GM21447 (cell line): ENCODE measurements at regions not wholly inside any gene's neighbourhood (a gene's known extent, or its start where the extent isn't known, plus 50 kb on each side); places are given as distances from the start of the nearest gene placed in this dataset.

Source experiments
- ATAC-seq: cut with Tn5 transposase; IDR thresholded peaks from one replicate; pipeline ENCODE4 v1.9.1; 2021; ENCODE audit not compliant: unreplicated experiment

DNA sequence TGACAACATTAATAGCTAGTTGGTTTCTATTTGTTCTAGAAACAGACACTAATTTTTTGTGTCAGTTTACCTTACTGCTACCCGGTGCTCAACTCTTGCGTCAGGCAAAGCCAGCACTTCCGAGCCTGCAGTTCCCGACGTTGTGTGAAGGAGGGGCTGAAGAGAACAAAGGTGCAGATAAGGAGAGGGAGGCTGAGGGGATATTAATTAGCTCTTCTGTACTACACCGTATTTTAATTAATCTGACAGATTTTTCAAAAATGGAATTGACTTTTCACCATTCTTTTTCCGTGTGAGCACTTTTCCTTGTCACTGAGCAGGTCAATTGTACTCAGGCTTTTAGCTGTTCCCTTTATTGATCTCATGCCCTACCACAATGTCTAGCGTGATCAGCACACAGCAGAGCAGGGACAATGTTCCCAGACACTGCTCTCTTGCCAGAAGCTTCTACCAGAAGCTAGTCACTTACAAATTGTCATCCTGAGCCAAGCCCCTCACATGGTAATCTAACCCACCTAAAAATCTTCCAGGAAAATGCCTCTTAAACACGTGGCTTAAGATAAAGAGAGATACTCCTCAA, 650.5 kb upstream of the MKI67 start:
- ATAC-seq, result no peak

DNA sequence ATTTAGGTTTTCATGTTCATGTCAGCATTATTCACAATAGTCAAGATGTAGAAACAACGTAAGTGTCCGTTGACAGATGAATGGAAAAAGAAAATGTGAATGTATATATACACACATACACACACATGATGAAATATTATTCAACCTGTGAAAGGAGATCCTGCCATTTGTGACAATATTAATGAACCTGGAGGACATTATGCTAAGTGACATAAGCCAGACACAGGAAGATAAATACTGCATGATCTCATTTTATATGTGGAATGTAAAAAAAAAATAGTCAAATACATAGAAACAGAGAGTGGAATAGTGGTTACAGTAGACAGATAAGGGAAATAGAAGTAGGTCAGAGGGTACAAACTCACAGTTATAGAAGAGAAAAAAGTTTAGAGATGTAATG, 651.1 kb upstream of the MKI67 start:
- no peak for ATAC-seq

DNA sequence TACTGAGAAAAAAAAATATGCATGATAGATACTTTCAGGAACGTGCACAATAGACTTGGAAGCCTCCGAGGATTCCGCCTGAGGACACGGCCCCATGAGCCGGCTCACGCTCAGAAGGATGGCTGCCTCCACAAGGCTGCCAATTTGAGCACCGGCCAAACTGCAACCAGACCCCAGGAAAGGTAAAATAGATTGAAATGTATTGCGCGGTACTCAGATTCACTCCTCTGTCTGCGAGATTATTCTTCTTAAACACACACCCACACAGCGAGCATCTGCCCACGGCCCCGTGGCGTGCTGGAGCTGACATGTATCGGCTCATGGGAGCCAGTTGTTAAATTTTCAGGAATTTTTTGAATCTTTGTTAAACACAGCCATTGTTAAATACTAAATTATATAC, 653.2 kb upstream of the MKI67 start:
- no peak for ATAC-seq

DNA sequence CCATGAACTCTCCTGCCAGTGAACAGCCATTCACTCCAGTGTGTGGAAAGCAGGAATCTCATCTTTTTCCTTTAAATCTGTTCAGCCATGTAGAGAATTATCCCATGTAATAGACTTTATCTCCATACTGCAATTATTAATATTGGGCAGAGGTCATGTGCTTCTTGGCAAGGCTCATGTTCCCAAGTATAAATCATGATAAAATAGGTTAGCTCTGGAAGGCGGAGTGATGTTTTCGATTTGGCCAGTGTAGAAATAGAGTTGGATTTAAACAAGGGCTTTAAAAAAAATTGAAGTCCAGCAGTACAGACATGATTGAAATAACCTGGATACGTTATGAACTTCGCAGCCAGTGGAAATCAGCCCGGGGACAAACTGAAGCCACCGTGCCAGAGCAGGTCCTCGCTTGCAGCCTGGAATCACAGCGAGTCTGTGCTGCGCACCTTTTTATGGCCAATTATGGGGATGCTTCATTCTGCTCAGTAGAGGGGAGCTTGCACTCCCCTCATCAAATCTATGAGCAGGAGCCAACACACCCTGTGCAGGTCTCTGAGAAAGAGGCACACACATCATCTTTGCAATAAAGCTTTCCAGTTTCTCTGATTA, 654.0 kb upstream of the MKI67 start:
- no peak for ATAC-seq

DNA sequence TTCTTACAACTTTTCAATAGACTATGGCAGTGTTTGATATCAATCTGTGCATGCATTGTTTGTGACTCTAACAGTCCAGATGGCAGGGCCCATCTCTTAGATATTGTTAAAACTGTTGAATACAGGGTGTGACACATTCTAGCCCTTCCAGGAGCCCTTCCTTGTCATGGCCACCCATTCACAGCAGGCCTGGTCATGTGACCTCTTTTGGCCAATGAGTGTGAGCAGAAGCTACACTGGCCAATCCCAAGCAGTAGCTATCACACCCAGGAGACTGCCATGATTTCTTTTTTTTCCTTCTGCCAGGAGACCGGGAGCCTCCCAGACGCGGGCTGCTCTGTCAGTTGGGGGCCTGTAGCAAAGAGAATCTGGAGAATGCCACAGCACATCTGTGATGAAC, 655.4 kb upstream of the MKI67 start:
- ATAC-seq, result no peak

DNA sequence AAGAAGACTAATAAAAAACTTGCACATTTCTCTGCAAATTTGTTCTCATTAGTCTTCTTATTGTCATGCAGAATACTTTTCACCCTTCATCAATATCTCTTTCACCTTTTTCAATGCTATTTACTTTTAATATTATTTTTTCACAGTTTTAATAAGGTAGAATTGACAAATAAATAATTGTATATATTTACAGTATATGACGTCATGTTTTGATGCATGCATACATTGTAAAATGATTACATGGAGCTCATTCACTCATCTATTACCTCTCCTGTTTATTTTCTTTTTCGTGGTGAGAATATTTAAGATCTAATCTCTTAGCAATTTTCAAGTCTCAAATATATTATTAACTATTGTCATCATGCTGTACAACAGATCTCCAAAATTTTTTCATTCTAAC, 658.2 kb upstream of the MKI67 start:
- ATAC-seq, result no peak

DNA sequence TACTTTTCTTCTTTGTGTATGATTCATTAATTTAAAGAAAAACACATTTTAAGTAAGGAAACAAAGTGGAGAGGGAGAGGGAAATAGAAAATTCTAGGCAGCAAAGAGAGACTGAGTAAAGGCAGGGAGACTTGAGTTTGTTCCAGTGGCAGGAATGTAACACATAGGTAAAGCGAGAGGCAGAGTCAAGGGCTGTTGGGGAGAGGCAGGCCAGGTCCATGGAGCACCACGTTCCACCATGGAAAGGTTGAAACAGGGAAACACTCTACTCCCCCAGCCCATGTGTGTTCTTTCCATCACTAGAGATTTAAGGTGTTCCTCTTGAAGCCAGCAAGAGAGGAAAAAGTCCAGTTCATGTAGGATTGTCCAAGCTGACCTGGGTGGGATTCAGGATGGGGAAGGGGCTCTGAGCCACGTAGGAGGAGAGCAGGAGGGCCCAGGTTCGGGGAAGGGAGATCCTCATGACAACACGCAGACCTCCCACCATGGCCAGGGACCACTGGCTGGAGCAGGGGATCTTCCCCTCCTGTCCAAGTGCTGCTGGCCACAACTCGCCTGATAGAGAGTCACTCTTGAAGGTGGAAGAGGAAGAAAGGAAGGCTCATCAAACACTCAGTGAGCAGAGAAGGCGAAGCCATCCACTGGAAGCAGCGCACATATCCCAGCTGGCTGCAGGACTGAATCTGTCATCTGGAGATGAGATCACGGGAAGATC, 666.4 kb upstream of the MKI67 start:
- ATAC-seq, result no peak

DNA sequence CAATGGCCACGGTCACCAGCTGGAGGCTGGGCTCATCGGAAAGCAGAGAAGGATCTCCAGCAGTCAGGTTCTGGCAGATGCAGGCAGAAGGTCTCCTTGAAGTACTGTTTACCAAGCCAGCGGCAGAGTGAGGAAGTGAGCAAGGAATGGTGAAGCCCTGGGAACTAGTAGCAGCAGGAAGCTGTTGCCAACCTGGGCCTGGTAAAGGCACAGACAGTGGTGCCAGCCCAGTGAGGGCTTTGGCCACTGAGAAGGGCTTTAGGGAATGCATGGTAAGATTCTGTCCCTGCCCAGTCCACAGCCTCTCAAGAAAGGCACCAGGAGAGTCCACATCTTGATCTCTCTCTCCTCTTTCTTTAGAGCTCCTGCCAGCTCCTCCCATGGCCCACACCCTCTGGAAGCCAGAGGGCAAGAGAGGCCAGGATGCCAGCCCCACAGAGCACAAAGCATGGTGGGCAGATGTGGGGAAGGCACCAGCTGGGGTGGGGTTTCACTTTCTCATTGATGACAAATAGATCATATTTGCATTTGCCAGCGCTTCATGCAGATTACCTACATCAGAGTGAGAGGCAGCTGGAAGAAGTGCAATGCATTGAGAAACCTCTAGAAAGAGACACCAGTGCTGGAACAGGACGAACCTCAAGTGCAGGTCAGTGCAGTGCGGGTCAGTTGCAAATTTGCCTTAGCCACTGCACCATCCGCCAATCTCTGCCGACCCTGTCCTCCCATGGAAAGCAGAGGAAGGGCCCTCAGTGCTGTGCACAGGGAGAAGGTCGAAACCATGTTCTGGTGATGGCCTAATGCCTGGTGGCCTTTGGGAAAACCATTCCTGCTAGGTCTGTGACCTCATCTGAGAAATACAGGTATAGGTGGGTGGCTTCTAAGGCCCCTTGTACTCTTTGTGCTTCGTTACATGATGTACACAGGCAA, 667.8 kb upstream of the MKI67 start:
- no peak for ATAC-seq

DNA sequence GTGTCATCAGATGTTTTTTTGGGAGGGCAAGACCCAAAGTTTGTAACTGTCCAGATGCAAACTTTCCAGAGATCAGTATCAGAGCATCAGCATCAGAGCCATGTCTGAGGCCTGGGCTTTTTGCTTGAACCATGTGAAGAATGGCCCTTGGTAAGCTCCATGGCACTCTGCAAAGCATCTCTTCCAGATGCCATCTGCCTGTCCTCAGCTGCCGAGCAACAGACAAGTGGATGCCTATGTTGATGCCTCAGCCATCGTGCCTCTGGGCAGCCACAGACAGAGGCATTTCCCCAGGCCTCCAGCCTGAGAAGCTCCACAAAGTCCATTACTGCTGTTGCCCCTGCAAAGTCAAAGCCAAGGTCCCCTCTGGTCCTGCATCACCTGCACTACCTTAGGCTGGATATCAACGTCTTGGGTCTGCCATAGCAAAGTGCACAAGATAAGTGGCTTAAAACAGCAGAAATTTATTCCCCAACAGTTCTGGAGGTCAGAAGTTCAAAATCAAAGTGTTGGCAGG, 670.2 kb upstream of the MKI67 start:
- ATAC-seq, result no peak

DNA sequence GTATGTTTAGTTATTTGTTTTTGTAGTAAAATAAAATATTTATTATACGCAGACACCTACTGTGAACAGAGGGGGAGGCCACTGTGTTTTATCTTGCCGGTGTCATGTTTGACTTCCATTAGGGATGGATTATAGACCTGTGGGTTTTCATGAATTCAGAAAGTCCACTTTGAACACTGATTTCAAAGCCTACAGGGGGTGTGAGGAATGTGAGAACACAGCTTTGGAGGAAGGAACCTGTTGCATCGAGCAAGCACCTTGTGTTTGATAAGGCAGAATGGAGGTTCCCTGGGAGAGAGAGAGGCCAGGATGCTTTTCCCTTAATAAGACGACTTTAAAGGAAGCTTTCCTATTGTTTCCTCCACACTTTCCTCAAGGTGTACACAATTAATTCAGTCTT, 665.0 kb upstream of the MGMT start:
- ATAC-seq, result no peak

DNA sequence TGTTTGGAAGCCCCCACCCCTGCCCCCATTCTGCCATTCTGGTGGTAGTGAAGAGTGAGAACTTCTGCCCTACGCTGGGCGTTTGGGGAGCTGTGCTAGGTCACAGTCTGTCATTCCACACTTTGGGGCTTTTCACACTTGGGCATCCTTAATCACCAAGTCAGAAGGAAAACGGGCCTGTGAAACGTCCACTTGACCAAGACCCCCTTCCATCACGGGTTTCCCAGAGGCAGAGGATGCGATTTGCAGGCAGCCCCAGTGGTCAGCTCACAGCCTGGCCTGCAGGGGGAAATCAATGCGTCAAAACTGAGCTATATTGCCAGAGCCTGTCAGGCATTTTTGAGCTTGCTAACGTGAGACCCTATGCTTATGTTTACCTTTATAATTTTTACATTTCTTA, 663.3 kb upstream of the MGMT start:
- no peak for ATAC-seq

DNA sequence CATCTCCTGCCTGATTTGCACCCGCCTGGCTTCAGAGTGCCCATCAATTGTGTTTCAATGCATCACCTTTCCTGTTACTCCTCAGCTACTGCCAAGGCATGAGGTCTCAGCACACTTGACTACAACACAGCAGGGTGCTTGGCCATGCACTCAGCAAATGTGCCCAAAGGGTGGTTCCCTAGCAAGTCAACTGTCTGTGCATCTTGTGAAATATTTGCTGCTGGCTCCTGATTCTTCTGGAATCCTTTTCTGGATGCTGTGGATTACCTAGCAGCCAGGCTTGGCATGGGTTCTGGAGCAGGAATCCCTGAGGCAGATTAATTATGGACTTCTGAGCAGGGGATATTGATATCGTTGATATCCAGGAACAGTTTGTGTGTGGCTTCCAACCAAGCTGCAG, 662.6 kb upstream of the MGMT start:
- no peak for ATAC-seq

DNA sequence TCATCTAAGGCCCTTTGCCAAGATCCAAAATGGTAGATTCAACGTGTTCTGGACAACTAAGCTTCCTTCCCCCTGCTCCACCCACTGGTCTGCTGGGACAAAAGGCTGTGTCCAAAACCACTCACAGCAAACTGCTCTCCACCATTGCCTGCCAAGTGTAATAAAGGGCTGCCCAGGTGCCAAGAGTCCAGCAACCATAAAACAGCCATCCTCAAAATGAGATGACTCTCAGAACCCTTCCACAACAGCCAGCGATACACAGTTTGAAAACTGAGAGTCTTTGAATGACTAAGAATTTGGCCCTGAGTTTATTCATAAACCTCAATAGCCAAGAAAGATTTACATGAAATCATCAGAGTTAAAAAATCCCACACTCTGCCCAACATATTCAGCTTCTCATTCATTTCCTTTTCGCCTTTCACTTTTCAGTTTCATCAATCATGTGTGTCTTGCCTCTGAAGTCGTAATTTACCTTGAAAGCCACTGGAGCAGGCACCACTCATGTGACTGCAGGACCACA, 658.1 kb upstream of the MGMT start:
- ATAC-seq, result no peak

DNA sequence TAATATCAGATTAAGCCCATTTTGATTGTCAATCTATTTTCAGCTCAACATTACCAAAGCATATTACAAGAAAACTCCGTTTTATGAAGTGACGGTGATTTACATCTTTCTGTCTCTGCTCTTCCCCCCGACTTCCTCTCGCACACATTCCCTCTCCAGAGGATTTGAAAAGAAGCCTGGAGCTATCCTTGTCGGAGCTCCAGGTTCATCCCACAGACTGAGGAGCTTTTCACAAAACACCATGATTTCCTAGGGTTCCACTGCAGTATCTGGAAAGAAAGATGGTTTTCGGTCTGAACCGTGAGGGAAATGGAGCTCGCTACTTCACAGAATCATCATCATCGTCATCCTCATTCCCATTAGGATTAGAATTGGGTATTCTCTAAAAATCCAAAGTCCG, 655.5 kb upstream of the MGMT start:
- ATAC-seq, result no peak

DNA sequence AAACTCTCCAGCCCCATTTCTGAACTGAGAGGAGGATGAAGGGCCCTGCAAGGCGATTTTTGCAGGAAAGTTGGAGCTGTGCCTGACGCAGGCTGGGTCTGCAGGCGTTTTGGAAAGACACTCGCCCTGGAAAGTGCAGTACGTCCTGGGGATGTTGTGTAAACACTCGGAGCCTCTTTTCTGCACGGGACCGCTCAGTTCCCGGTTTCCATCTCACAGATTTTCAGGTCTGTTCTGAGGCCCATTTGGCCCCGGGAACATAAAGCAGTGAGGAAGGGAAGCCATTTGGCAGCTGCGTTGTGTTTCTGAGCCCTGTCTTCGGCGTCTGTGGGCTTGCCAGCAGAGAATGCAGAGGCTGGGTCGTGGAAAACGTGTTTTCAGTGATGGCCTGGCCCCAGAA, 655.0 kb upstream of the MGMT start:
- ATAC-seq, result no peak

DNA sequence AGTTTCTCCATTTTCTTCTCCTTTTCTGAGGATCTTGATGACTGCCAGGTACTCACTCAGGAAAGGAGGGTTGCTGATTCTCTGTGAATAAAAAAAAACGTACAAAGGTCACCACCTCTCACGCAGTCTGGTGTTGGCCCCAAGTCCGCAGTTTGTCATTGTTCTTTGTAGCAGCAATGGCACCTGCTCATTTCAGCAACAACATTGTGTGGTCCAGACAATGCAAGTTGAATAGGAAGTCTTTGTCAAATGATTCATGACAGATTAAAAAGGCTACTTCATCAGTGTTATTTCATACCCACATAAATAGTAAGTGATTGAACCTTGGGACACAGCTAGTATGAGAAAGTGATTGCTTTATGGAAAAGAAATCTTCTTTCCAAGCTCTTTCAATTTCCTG, 653.5 kb upstream of the MGMT start:
- ATAC-seq, result no peak

DNA sequence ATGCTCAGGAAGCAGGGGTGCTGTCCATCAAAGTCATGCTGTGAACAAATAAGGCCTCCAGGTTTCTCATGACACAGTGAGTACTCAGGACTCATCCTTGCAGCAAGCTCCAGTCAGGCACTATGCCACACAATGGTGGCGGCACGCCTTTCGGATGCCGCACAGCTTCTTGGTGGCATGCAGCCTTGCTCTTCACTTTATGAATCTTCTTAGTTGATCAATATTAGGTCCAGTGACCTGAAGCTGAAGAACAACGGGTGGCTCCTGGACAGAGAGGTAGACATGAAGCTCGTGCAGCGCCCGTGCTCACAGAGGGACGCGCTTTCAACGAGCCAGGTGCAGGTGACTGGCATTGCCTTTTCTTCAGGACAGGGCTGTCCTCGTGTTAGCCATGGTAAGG, 653.0 kb upstream of the MGMT start:
- ATAC-seq, result no peak

DNA sequence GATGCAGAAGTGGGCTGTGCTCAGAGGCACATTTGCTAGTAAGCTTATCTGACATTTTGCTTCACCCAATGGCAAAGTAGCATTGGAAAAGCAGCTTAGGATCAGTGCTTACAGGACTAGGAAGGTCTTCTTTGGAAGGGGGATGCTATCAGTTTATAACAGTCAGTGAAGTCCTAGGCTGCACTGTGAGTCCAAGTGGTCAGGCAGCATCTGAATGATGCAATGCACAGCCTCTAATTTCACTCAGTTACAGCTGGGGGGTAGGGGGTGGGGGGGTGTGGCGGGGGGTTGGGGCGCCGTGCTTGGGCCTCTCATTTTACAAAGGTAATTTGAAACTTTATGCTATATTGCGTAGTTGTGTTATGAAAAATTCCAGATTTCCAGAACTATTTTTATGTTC, 652.3 kb upstream of the MGMT start:
- ATAC-seq, result no peak

DNA sequence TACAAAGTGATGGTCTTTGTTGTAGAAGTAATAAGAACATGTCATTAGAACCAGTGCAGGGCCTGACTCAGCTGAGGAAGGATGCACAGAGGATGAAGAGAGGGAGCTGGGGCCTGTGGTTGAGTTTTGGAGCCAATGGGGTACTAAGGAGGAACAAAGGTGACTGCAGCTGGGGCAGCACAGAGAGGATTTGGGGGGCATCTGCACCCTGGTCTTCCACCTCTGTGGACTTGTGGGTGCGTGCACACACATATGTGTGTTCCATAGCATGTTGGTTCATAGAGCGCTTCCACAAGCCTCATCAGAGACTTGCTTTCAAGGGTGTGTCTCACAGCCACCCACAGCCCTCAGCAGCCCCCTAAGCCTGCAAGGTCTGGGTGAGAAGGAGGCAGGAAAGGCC, 650.3 kb upstream of the MGMT start:
- ATAC-seq, result no peak

DNA sequence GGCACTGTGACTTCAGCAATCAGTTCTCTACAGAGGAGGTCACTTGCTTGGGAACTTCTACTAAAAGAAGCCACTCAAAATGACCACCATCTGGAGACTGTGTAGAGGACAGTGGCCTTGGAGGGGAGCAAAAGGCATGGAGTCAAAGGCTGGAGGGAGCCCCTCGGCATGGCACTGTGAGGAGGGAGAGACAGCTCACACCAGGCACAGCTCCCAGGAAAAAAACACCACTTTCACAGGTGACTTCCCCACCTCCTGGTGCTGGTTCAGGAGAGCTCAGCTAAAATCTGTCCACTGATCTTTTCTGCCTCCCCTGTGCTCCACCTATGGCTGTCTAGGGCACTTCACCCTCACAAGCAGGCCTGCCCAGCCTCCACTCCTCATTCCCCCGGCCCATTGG, 649.4 kb upstream of the MGMT start:
- no peak for ATAC-seq

DNA sequence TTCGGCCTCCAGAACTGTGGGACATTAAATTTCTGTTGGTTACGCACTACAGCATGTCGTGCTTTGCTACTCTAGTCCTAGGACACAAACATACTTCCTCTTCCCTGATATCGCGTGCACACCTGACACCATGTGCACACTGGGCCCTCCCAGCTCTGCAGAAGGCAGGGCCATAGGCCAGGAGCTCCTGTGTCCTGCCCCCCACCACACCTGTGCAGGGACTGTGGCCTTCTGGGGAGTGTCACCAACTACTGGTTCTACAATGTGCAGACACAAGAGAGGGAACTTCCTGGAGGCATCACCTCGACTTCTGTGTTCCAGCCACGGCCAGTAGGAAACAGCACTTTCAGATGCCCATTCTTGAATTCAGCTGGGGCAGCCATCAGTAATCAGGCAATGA, 646.4 kb upstream of the MGMT start:
- ATAC-seq, result no peak
